ENCODE measurements at regions not wholly inside any gene's neighbourhood (a gene's known extent, or its start where the extent isn't known, plus 50 kb on each side); places are given as distances from the start of the nearest gene placed in this dataset.

DNA sequence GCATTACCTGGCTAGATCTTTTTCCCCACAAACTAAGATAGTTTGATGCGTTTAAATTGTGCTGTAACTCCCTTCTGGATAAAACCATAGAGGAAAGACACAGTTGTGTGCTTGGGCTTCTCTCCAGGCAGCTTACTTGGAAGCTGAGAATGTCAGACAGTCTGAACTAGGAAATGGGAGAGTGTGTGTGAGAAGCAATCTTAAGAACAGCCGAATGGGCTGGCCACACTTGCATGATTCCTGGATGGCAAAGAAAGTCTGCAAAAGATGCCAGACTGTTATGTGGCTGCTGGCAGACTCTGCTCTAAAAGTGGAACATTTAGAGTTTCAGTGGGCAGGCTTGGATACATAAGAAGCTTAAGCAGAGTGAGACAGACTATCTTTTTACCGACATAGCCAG is 384.3 kb upstream of the PSMD7 start:
- FAIRE-seq (no peak), ATAC-seq (no peak), DNase-seq (ENCODE audit: low read depth, low spot score) (no peak)
- no peak overlapping the region for H3K27ac ChIP-seq (ENCODE audit: control insufficient read depth, insufficient read depth)
- H3K27me3 ChIP-seq (replicated peaks in 1 of 2; ENCODE audit: control insufficient read depth in 2 of 2, insufficient read depth in 2 of 2, low read length in 1 of 2) = no peaks in the 10 kb centered on the region
- POLR2A ChIA-PET = no interaction called here
- WGBS (ENCODE audit: insufficient coverage, insufficient replicate concordance, low lambda C conversion rate, missing lambda C conversion rate) = 18% methylated on average over 3 of the region's 3 CpGs
- H3K36me3 ChIP-seq (ENCODE audit: control insufficient read depth in 2 of 2, insufficient read depth in 2 of 2, low read length in 1 of 2) = no peaks in the 10 kb centered on the region
- intact Hi-C loops (cut with micrococcal nuclease; ENCODE audit: unreplicated experiment) = no loop called here
- H3K4me2 ChIP-seq (ENCODE audit: control insufficient read depth, insufficient read depth) = no peak overlapping the region
- RAD21 ChIA-PET (ENCODE audit: unreplicated experiment) = no interaction called here
- no peak overlapping the region for H2AFZ ChIP-seq (ENCODE audit: control insufficient read depth, low read depth, low read length)
- H3K4me1 ChIP-seq (ENCODE audit: control insufficient read depth, insufficient read depth, low read length) = no peaks in the 10 kb centered on the region
- no peaks in the 10 kb centered on the region; the same call in 2 of the 3 replicates for H3K9me3 ChIP-seq (replicated peaks; ENCODE audit: control insufficient read depth, insufficient read depth, low read length)
- H3K79me2 ChIP-seq (ENCODE audit: control insufficient read depth, insufficient read depth, low read length) = no peaks in the 10 kb centered on the region
- no peak overlapping the region for H3K4me3 ChIP-seq
- no peak for TF ChIP-seq POLR2AphosphoS5 (IDR thresholded peaks at IDR 0.05; ENCODE audit: low read length)
- no peak for TF ChIP-seq TCF12 (IDR thresholded peaks at IDR 0.05; ENCODE audit: low read depth, low read length)
- no peak for TF ChIP-seq RCOR1 (conservative IDR thresholded peaks at IDR 0.05; ENCODE audit: low read depth, low read length)
- TF ChIP-seq, protein P1, sequence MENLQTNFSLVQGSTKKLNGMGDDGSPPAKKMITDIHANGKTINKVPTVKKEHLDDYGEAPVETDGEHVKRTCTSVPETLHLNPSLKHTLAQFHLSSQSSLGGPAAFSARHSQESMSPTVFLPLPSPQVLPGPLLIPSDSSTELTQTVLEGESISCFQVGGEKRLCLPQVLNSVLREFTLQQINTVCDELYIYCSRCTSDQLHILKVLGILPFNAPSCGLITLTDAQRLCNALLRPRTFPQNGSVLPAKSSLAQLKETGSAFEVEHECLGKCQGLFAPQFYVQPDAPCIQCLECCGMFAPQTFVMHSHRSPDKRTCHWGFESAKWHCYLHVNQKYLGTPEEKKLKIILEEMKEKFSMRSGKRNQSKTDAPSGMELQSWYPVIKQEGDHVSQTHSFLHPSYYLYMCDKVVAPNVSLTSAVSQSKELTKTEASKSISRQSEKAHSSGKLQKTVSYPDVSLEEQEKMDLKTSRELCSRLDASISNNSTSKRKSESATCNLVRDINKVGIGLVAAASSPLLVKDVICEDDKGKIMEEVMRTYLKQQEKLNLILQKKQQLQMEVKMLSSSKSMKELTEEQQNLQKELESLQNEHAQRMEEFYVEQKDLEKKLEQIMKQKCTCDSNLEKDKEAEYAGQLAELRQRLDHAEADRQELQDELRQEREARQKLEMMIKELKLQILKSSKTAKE (IDR thresholded peaks at IDR 0.05; ENCODE audit: low read depth, poor library complexity, severe bottlenecking) = no peak
- no peak for TF ChIP-seq NR2F1 (conservative IDR thresholded peaks at IDR 0.05)
- TF ChIP-seq, protein P2, sequence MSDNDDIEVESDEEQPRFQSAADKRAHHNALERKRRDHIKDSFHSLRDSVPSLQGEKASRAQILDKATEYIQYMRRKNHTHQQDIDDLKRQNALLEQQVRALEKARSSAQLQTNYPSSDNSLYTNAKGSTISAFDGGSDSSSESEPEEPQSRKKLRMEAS (IDR thresholded peaks at IDR 0.05; ENCODE audit: low read depth, low read length) = no peak
- TF ChIP-seq, protein P3, sequence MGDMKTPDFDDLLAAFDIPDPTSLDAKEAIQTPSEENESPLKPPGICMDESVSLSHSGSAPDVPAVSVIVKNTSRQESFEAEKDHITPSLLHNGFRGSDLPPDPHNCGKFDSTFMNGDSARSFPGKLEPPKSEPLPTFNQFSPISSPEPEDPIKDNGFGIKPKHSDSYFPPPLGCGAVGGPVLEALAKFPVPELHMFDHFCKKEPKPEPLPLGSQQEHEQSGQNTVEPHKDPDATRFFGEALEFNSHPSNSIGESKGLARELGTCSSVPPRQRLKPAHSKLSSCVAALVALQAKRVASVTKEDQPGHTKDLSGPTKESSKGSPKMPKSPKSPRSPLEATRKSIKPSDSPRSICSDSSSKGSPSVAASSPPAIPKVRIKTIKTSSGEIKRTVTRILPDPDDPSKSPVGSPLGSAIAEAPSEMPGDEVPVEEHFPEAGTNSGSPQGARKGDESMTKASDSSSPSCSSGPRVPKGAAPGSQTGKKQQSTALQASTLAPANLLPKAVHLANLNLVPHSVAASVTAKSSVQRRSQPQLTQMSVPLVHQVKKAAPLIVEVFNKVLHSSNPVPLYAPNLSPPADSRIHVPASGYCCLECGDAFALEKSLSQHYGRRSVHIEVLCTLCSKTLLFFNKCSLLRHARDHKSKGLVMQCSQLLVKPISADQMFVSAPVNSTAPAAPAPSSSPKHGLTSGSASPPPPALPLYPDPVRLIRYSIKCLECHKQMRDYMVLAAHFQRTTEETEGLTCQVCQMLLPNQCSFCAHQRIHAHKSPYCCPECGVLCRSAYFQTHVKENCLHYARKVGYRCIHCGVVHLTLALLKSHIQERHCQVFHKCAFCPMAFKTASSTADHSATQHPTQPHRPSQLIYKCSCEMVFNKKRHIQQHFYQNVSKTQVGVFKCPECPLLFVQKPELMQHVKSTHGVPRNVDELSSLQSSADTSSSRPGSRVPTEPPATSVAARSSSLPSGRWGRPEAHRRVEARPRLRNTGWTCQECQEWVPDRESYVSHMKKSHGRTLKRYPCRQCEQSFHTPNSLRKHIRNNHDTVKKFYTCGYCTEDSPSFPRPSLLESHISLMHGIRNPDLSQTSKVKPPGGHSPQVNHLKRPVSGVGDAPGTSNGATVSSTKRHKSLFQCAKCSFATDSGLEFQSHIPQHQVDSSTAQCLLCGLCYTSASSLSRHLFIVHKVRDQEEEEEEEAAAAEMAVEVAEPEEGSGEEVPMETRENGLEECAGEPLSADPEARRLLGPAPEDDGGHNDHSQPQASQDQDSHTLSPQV (IDR thresholded peaks at IDR 0.05) = no peak
- TF ChIP-seq SIX5 (IDR thresholded peaks at IDR 0.05; ENCODE audit: low read depth, low read length, severe bottlenecking) = no peak
- no peak for TF ChIP-seq IKZF2 (IDR thresholded peaks at IDR 0.05)
- TF ChIP-seq SMARCA5 (IDR thresholded peaks at IDR 0.05) = no peak
- TF ChIP-seq, protein P4, sequence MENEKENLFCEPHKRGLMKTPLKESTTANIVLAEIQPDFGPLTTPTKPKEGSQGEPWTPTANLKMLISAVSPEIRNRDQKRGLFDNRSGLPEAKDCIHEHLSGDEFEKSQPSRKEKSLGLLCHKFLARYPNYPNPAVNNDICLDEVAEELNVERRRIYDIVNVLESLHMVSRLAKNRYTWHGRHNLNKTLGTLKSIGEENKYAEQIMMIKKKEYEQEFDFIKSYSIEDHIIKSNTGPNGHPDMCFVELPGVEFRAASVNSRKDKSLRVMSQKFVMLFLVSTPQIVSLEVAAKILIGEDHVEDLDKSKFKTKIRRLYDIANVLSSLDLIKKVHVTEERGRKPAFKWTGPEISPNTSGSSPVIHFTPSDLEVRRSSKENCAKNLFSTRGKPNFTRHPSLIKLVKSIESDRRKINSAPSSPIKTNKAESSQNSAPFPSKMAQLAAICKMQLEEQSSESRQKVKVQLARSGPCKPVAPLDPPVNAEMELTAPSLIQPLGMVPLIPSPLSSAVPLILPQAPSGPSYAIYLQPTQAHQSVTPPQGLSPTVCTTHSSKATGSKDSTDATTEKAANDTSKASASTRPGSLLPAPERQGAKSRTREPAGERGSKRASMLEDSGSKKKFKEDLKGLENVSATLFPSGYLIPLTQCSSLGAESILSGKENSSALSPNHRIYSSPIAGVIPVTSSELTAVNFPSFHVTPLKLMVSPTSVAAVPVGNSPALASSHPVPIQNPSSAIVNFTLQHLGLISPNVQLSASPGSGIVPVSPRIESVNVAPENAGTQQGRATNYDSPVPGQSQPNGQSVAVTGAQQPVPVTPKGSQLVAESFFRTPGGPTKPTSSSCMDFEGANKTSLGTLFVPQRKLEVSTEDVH (IDR thresholded peaks at IDR 0.05; ENCODE audit: low read depth, partially characterized antibody) = no peak
- in situ Hi-C loops (cut with MboI) = no loop called here
- CTCF ChIA-PET = interaction anchor here (0.6 kb wide), 1 partner anchor 36 kb away, joined by 5 read pairs; no protein-coding TSS in a partner anchor
- H3K9ac ChIP-seq (ENCODE audit: control insufficient read depth, insufficient read depth, low read length) = no peak overlapping the region
- BruUV-seq (replicated peaks) = no TSS peak
- SMC1A ChIA-PET (ENCODE audit: uncharacterized antibody, unreplicated experiment) = interaction anchor here (1.4 kb wide), 1 partner anchor 20 kb away, joined by 3 read pairs; no protein-coding TSS in a partner anchor
- no peaks in the 10 kb centered on the region for H4K20me1 ChIP-seq (ENCODE audit: control insufficient read depth, insufficient read depth)
